ENCODE measurements at regions not wholly inside any gene's neighbourhood (a gene's known extent, or its start where the extent isn't known, plus 50 kb on each side); places are given as distances from the start of the nearest gene placed in this dataset.

GRCh38 chr5:117065800-117066199 lies 491.2 kb upstream of the SEMA6A start:
- Histone ChIP-seq H3K9ac (ENCODE audit: low read length) (no peak overlapping the region), H3K4me2 (ENCODE audit: low read length) (no peak overlapping the region), H3K27ac (ENCODE audit: low read length) (no peak overlapping the region), H3K79me2 (replicated peaks; ENCODE audit: insufficient read depth, low read length) (no peaks in the 10 kb centered on the region), H3K27me3 (ENCODE audit: insufficient read depth, low read depth, low read length) (no peaks in the 10 kb centered on the region), H3K4me3 (ENCODE audit: low read length) (no peak overlapping the region), H3K9me3 (ENCODE audit: low read length) (no peaks in the 10 kb centered on the region), H4K20me1 (ENCODE audit: insufficient read depth) (no peaks in the 10 kb centered on the region), H3K9me2 (ENCODE audit: insufficient read depth, low read length) (no peaks in the 10 kb centered on the region), H3F3A (ENCODE audit: insufficient read depth, low read length, poor library complexity, severe bottlenecking) (no peaks in the 10 kb centered on the region), H3K36me3 (ENCODE audit: insufficient read depth, low read length) (no peaks in the 10 kb centered on the region), H2AFZ (ENCODE audit: low read depth, low read length) (no peak overlapping the region)
- TF ChIP-seq POLR2AphosphoS5 (IDR thresholded peaks at IDR 0.05) (no peak), RAD21 (conservative IDR thresholded peaks at IDR 0.05) (no peak), EP300 (conservative IDR thresholded peaks at IDR 0.05; ENCODE audit: poor library complexity, severe bottlenecking) (no peak), SMC3 (conservative IDR thresholded peaks at IDR 0.05; ENCODE audit: poor library complexity) (no peak), TAF1 (IDR thresholded peaks at IDR 0.05; ENCODE audit: low read depth) (no peak), EZH2 (IDR thresholded peaks at IDR 0.05; ENCODE audit: borderline replicate concordance, insufficient read depth, low read length, poor library complexity, severe bottlenecking) (no peak), MXI1 (conservative IDR thresholded peaks at IDR 0.05; ENCODE audit: poor library complexity, severe bottlenecking) (no peak)
- TF ChIP-seq, protein P1, sequence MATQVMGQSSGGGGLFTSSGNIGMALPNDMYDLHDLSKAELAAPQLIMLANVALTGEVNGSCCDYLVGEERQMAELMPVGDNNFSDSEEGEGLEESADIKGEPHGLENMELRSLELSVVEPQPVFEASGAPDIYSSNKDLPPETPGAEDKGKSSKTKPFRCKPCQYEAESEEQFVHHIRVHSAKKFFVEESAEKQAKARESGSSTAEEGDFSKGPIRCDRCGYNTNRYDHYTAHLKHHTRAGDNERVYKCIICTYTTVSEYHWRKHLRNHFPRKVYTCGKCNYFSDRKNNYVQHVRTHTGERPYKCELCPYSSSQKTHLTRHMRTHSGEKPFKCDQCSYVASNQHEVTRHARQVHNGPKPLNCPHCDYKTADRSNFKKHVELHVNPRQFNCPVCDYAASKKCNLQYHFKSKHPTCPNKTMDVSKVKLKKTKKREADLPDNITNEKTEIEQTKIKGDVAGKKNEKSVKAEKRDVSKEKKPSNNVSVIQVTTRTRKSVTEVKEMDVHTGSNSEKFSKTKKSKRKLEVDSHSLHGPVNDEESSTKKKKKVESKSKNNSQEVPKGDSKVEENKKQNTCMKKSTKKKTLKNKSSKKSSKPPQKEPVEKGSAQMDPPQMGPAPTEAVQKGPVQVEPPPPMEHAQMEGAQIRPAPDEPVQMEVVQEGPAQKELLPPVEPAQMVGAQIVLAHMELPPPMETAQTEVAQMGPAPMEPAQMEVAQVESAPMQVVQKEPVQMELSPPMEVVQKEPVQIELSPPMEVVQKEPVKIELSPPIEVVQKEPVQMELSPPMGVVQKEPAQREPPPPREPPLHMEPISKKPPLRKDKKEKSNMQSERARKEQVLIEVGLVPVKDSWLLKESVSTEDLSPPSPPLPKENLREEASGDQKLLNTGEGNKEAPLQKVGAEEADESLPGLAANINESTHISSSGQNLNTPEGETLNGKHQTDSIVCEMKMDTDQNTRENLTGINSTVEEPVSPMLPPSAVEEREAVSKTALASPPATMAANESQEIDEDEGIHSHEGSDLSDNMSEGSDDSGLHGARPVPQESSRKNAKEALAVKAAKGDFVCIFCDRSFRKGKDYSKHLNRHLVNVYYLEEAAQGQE (IDR thresholded peaks at IDR 0.05; ENCODE audit: borderline replicate concordance) = no peak
- TF ChIP-seq, protein P2, sequence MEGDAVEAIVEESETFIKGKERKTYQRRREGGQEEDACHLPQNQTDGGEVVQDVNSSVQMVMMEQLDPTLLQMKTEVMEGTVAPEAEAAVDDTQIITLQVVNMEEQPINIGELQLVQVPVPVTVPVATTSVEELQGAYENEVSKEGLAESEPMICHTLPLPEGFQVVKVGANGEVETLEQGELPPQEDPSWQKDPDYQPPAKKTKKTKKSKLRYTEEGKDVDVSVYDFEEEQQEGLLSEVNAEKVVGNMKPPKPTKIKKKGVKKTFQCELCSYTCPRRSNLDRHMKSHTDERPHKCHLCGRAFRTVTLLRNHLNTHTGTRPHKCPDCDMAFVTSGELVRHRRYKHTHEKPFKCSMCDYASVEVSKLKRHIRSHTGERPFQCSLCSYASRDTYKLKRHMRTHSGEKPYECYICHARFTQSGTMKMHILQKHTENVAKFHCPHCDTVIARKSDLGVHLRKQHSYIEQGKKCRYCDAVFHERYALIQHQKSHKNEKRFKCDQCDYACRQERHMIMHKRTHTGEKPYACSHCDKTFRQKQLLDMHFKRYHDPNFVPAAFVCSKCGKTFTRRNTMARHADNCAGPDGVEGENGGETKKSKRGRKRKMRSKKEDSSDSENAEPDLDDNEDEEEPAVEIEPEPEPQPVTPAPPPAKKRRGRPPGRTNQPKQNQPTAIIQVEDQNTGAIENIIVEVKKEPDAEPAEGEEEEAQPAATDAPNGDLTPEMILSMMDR (IDR thresholded peaks at IDR 0.05; ENCODE audit: poor library complexity, severe bottlenecking) = no peak

DNA sequence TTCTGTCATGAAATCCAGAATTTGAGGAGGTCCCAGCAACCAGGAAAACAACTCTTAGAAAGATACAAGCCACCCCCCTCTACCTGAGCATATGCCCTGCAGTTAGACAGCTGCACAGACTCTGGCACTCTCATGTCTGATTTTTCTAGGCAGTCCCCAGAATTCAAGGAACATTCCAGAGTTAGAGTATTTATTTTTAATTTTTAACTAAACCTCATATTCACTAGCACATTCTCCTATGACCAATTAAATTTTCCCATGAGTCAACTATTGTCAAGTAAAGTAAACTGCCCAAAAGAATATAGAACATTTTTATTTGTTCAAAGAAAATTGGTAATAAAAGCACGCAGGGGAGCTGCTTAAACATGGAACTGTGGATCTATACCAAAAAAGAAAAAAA lies 490.5 kb upstream of the SEMA6A start:
- H3K9ac ChIP-seq (ENCODE audit: low read length) = no peak overlapping the region
- no peaks in the 10 kb centered on the region for H3K9me3 ChIP-seq (ENCODE audit: low read length)

DNA sequence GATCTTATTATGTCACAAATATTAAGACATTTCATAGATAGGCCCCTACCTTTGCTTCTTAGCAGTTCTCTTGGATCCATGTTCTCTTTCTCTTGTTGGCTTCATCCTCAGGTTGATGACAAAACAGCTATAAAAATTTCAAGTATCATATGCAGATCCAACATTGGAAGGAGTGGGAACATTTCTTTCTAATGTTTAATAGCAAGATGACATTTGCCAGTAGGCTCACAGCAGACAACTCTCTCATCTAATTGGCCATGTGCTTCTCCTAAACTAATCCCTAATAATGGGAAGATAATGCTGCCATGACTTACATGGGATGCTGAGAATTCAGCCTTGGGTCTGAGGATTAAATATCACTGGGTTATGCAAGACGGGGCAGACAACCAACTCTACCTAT lies 485.5 kb upstream of the SEMA6A start:
- H3K9me2 ChIP-seq (ENCODE audit: insufficient read depth, low read length) = no peaks in the 10 kb centered on the region
- no peak overlapping the region for H3K4me2 ChIP-seq (ENCODE audit: low read length)
- no peaks in the 10 kb centered on the region for H4K20me1 ChIP-seq (ENCODE audit: insufficient read depth)
- H3F3A ChIP-seq (ENCODE audit: insufficient read depth, low read length, poor library complexity, severe bottlenecking) = no peaks in the 10 kb centered on the region
- TF ChIP-seq POLR2AphosphoS5 (IDR thresholded peaks at IDR 0.05) (no peak), EZH2 (IDR thresholded peaks at IDR 0.05; ENCODE audit: borderline replicate concordance, insufficient read depth, low read length, poor library complexity, severe bottlenecking) (no peak), SMC3 (conservative IDR thresholded peaks at IDR 0.05; ENCODE audit: poor library complexity) (no peak), EP300 (conservative IDR thresholded peaks at IDR 0.05; ENCODE audit: poor library complexity, severe bottlenecking) (no peak), RAD21 (conservative IDR thresholded peaks at IDR 0.05) (no peak), TAF1 (IDR thresholded peaks at IDR 0.05; ENCODE audit: low read depth) (no peak), MXI1 (conservative IDR thresholded peaks at IDR 0.05; ENCODE audit: poor library complexity, severe bottlenecking) (no peak)
- TF ChIP-seq, protein P2 (IDR thresholded peaks at IDR 0.05; ENCODE audit: poor library complexity, severe bottlenecking) = no peak
- TF ChIP-seq, protein P1 (IDR thresholded peaks at IDR 0.05; ENCODE audit: borderline replicate concordance) = no peak
- no peaks in the 10 kb centered on the region for H3K27me3 ChIP-seq (ENCODE audit: insufficient read depth, low read depth, low read length)
- no peaks in the 10 kb centered on the region for H3K79me2 ChIP-seq (replicated peaks; ENCODE audit: insufficient read depth, low read length)
- H2AFZ ChIP-seq (ENCODE audit: low read depth, low read length) = no peak overlapping the region
- no peak overlapping the region for H3K9ac ChIP-seq (ENCODE audit: low read length)
- no peaks in the 10 kb centered on the region for H3K36me3 ChIP-seq (ENCODE audit: insufficient read depth, low read length)
- H3K4me3 ChIP-seq (ENCODE audit: low read length) = no peak overlapping the region
- no peak overlapping the region for H3K27ac ChIP-seq (ENCODE audit: low read length)
- no peaks in the 10 kb centered on the region for H3K9me3 ChIP-seq (ENCODE audit: low read length)

More for the DNA sequence above, 490.5 kb upstream of the SEMA6A start:
- H3K27me3 ChIP-seq (ENCODE audit: insufficient read depth, low read depth, low read length) = no peaks in the 10 kb centered on the region
- H3K4me2 ChIP-seq (ENCODE audit: low read length) = no peak overlapping the region
- H3K4me3 ChIP-seq (ENCODE audit: low read length) = no peak overlapping the region
- no peaks in the 10 kb centered on the region for H4K20me1 ChIP-seq (ENCODE audit: insufficient read depth)
- no peak overlapping the region for H2AFZ ChIP-seq (ENCODE audit: low read depth, low read length)
- H3K36me3 ChIP-seq (ENCODE audit: insufficient read depth, low read length) = no peaks in the 10 kb centered on the region
- no peak overlapping the region for H3K27ac ChIP-seq (ENCODE audit: low read length)
- no peaks in the 10 kb centered on the region for H3F3A ChIP-seq (ENCODE audit: insufficient read depth, low read length, poor library complexity, severe bottlenecking)
- H3K9me2 ChIP-seq (ENCODE audit: insufficient read depth, low read length) = no peaks in the 10 kb centered on the region
- H3K79me2 ChIP-seq (replicated peaks; ENCODE audit: insufficient read depth, low read length) = no peaks in the 10 kb centered on the region
- TF ChIP-seq EP300 (conservative IDR thresholded peaks at IDR 0.05; ENCODE audit: poor library complexity, severe bottlenecking) = no peak
- no peak for TF ChIP-seq EZH2 (IDR thresholded peaks at IDR 0.05; ENCODE audit: borderline replicate concordance, insufficient read depth, low read length, poor library complexity, severe bottlenecking)
